Colonic mucosa (tissue), 4 donors: ENCODE measurements at regions not wholly inside any gene's neighbourhood (a gene's known extent, or its start where the extent isn't known, plus 50 kb on each side); places are given as distances from the start of the nearest gene placed in this dataset.

Experiments used
- DNase-seq: peaks from one replicate; pipeline ENCODE4 v3.0.0-alpha.2; 2020
- H3K27ac ChIP-seq: fragments of 200-600 bp; one replicate; pipeline ENCODE4 v1.8.0; 2021
- H3K27me3 ChIP-seq: fragments of 200-600 bp; one replicate; pipeline ENCODE4 v1.8.0; 2021
- H3K36me3 ChIP-seq: fragments of 200-600 bp; one replicate; pipeline ENCODE4 v1.8.0; 2021
- H3K4me1 ChIP-seq: fragments of 200-600 bp; one replicate; pipeline ENCODE4 v1.8.0; 2021; ENCODE audit warnings: mild to moderate bottlenecking
- H3K4me3 ChIP-seq: fragments of 200-600 bp; one replicate; pipeline ENCODE4 v1.8.0; 2021
- H3K9ac ChIP-seq, 2 donors: one replicate each; pipeline ENCODE4 v1.7.0; 2013; ENCODE audit warnings: control low read depth in 2 of 2, low read depth in 2 of 2, low read length in 2 of 2
- H3K9me3 ChIP-seq: fragments of 200-600 bp; one replicate; pipeline ENCODE4 v1.8.0; 2021
- CTCF ChIP-seq: fragments of 200-600 bp; IDR thresholded peaks from one replicate; pipeline ENCODE4 v1.8.0; 2022; ENCODE audit warnings: antibody characterized with exemption, mild to moderate bottlenecking
- intact Hi-C: fragments of 100-400 bp; cut with DNase I; formaldehyde crosslinking; loops from one replicate; pipeline ENCODE4 v1.14.1; 2022
- donor health status: healthy.
- donor health status: DM: no; HTN: no; CAD: no.
- donor health status: DM: no; HTN: no; CAD: no.

- DNase-seq: no peak
- Histone ChIP-seq H3K9me3 (no peaks in the 10 kb centered on the region), H3K27ac (no peak overlapping the region), H3K4me1 (no peaks in the 10 kb centered on the region), H3K4me3 (no peak overlapping the region), H3K27me3 (no peaks in the 10 kb centered on the region), H3K36me3 (no peaks in the 10 kb centered on the region), H3K9ac (no peak overlapping the region)
- TF ChIP-seq CTCF: no peak
- intact Hi-C loops: no loop called here
Measured at GRCh38 chr6:22017766-22018165, 279.1 kb downstream of the PRL start.

- no peaks in the 10 kb centered on the region for H3K36me3 ChIP-seq
- no peak overlapping the region for H3K4me3 ChIP-seq
- intact Hi-C loops: no loop called here
- no peaks in the 10 kb centered on the region for H3K27me3 ChIP-seq
- H3K4me1 ChIP-seq: no peaks in the 10 kb centered on the region
- DNase-seq: no peak
- no peak for TF ChIP-seq CTCF
- no peaks in the 10 kb centered on the region for H3K9me3 ChIP-seq
- H3K9ac ChIP-seq: no peak overlapping the region
- H3K27ac ChIP-seq: no peak overlapping the region
Measured at GRCh38 chr6:22019857-22020256, 277.0 kb downstream of the PRL start.

GRCh38 chr6:22020299-22021003, 276.4 kb downstream of the PRL start:
- Histone ChIP-seq H3K27me3 (no peaks in the 10 kb centered on the region), H3K4me3 (no peak overlapping the region), H3K9me3 (no peaks in the 10 kb centered on the region), H3K9ac (no peak overlapping the region), H3K4me1 (no peaks in the 10 kb centered on the region), H3K36me3 (no peaks in the 10 kb centered on the region), H3K27ac (no peak overlapping the region)
- intact Hi-C loops: no loop called here
- TF ChIP-seq CTCF: no peak
- no peak for DNase-seq

GRCh38 chr6:22021966-22022365, 274.9 kb downstream of the PRL start:
- no peak for DNase-seq
- no peaks in the 10 kb centered on the region for H3K27me3 ChIP-seq
- H3K4me3 ChIP-seq: no peak overlapping the region
- no peak for TF ChIP-seq CTCF
- intact Hi-C loops: no loop called here
- H3K9me3 ChIP-seq: no peaks in the 10 kb centered on the region
- no peaks in the 10 kb centered on the region for H3K4me1 ChIP-seq
- H3K36me3 ChIP-seq: no peaks in the 10 kb centered on the region
- no peak overlapping the region for H3K9ac ChIP-seq
- H3K27ac ChIP-seq: no peak overlapping the region

- intact Hi-C loops: no loop called here
- no peaks in the 10 kb centered on the region for H3K4me1 ChIP-seq
- no peak for DNase-seq
Measured at GRCh38 chr6:22023937-22024336, 272.9 kb downstream of the PRL start.

More at GRCh38 chr6:22023937-22024336, 272.9 kb downstream of the PRL start:
- Histone ChIP-seq H3K9me3 (no peaks in the 10 kb centered on the region), H3K36me3 (no peaks in the 10 kb centered on the region), H3K4me3 (no peak overlapping the region), H3K27me3 (no peaks in the 10 kb centered on the region), H3K27ac (no peak overlapping the region), H3K9ac (no peak overlapping the region)
- no peak for TF ChIP-seq CTCF
